Islet of Langerhans (tissue), 1 donor: ENCODE measurements at regions not wholly inside any gene's neighbourhood (a gene's known extent, or its start where the extent isn't known, plus 50 kb on each side); places are given as distances from the start of the nearest gene placed in this dataset.

Experiments
- FAIRE-seq: peaks from one replicate; lab custom pipeline; 2011; peaks lifted over from hg19 to GRCh38; lab: Jason Lieb, UNC

- peak; percentile 97 for FAIRE-seq
These were observed 51.1 kb upstream of the EED start for GRCh38 chr11:86193297-86194095.

- no peak for FAIRE-seq
These were observed 51.9 kb upstream of the EED start for GRCh38 chr11:86192519-86193257.

- no peak for FAIRE-seq
These were observed 52.7 kb upstream of the EED start for GRCh38 chr11:86191874-86192273.

GRCh38 chr11:86187027-86187426 lies 57.5 kb upstream of the EED start:
- no peak for FAIRE-seq

- no peak for FAIRE-seq
These were observed 58.2 kb upstream of the EED start for GRCh38 chr11:86186386-86186785.

- FAIRE-seq, result no peak
These were observed 59.2 kb upstream of the EED start for GRCh38 chr11:86185381-86185750.

- no peak for FAIRE-seq
These were observed 59.7 kb upstream of the EED start for GRCh38 chr11:86184728-86185380.

- no peak for FAIRE-seq
These were observed 60.9 kb upstream of the EED start for GRCh38 chr11:86183694-86184093.

GRCh38 chr11:86182976-86183584 lies 61.5 kb upstream of the EED start:
- FAIRE-seq, result no peak

- no peak for FAIRE-seq
These were observed 63.2 kb upstream of the EED start for GRCh38 chr11:86181379-86181778.

- FAIRE-seq, result no peak
These were observed 63.7 kb upstream of the EED start for GRCh38 chr11:86180851-86181250.

GRCh38 chr11:86180423-86180822 lies 64.1 kb upstream of the EED start:
- FAIRE-seq, result no peak

- no peak for FAIRE-seq
These were observed 64.9 kb upstream of the EED start for GRCh38 chr11:86179646-86180064.

- no peak for FAIRE-seq
These were observed 67.3 kb upstream of the EED start for GRCh38 chr11:86177302-86177701.

- no peak for FAIRE-seq
These were observed 68.2 kb upstream of the EED start for GRCh38 chr11:86176165-86176884.

- no peak for FAIRE-seq
These were observed 68.9 kb upstream of the EED start for GRCh38 chr11:86175626-86176025.

GRCh38 chr11:86175191-86175590 lies 69.4 kb upstream of the EED start:
- no peak for FAIRE-seq

- FAIRE-seq, result no peak
These were observed 70.2 kb upstream of the EED start for GRCh38 chr11:86174101-86175046.

GRCh38 chr11:86172894-86173293 lies 71.7 kb upstream of the EED start:
- FAIRE-seq, result no peak

GRCh38 chr11:86171627-86172026 lies 72.9 kb upstream of the EED start:
- FAIRE-seq, result no peak
